GM11168 (cell line): ENCODE measurements at regions not wholly inside any gene's neighbourhood (a gene's known extent, or its start where the extent isn't known, plus 50 kb on each side); places are given as distances from the start of the nearest gene placed in this dataset.

Source experiments
- in situ Hi-C: fragments of 300-500 bp; cut with MboI; formaldehyde crosslinking; loops from one replicate; pipeline ENCODE4 v1.12.0; 2022; ENCODE audit warnings: low sequenced_read_pairs; ENCODE audit not compliant: unreplicated experiment

GRCh38 chr9:32278991-32279390 lies 105.5 kb upstream of the ACO1 start:
- in situ Hi-C loops: no loop called here

- in situ Hi-C loops: no loop called here
Measured at GRCh38 chr9:32289756-32290155, 94.7 kb upstream of the ACO1 start.

- in situ Hi-C loops: no loop called here
Measured at GRCh38 chr9:32291370-32291769, 93.1 kb upstream of the ACO1 start.

GRCh38 chr9:32292611-32293010 lies 91.8 kb upstream of the ACO1 start:
- in situ Hi-C loops: no loop called here

GRCh38 chr9:32293091-32293490 lies 91.4 kb upstream of the ACO1 start:
- in situ Hi-C loops: no loop called here

- in situ Hi-C loops: no loop called here
Measured at GRCh38 chr9:32294106-32294505, 90.3 kb upstream of the ACO1 start.

GRCh38 chr9:32300373-32300772 lies 84.1 kb upstream of the ACO1 start:
- in situ Hi-C loops: no loop called here

- in situ Hi-C loops: no loop called here
Measured at GRCh38 chr9:32304495-32304894, 79.9 kb upstream of the ACO1 start.

GRCh38 chr9:32306006-32306405 lies 78.4 kb upstream of the ACO1 start:
- in situ Hi-C loops: no loop called here

- in situ Hi-C loops: no loop called here
Measured at GRCh38 chr9:32319312-32319929, 65.0 kb upstream of the ACO1 start.

GRCh38 chr9:32322622-32323021 lies 61.8 kb upstream of the ACO1 start:
- in situ Hi-C loops: no loop called here

- in situ Hi-C loops: no loop called here
Measured at GRCh38 chr9:32326146-32326545, 58.3 kb upstream of the ACO1 start.

GRCh38 chr9:32331240-32331639 lies 53.2 kb upstream of the ACO1 start:
- in situ Hi-C loops: no loop called here

- in situ Hi-C loops: no loop called here
Measured at GRCh38 chr9:32334112-32334511, 50.3 kb upstream of the ACO1 start.
